Karpas-422 (cell line): ENCODE measurements at regions not wholly inside any gene's neighbourhood (a gene's known extent, or its start where the extent isn't known, plus 50 kb on each side); places are given as distances from the start of the nearest gene placed in this dataset.

ENCODE experiments used
- DNase-seq: peaks from one replicate; pipeline ENCODE4 v3.0.0-alpha.2; 2015
- H2AFZ ChIP-seq: fragments of 200-600 bp; sonication (generic); 2 replicates; pipeline ENCODE4 v1.6.1; 2014; ENCODE audit warnings: antibody characterized with exemption, low read length, mixed read lengths
- H3K27ac ChIP-seq: fragments of 200-600 bp; sonication (generic); 2 replicates; pipeline ENCODE4 v1.5.1; 2014; ENCODE audit warnings: mild to moderate bottlenecking, low read length, moderate library complexity
- H3K27me3 ChIP-seq: fragments of 200-600 bp; sonication (generic); 2 replicates; pipeline ENCODE4 v1.6.1; 2014; ENCODE audit warnings: low read length, mixed read lengths
- H3K36me3 ChIP-seq: fragments of 200-600 bp; sonication (generic); 2 replicates; pipeline ENCODE4 v1.6.1; 2014; ENCODE audit warnings: low read length, mixed read lengths; ENCODE audit not compliant: insufficient read depth
- H3K4me1 ChIP-seq: fragments of 200-600 bp; sonication (generic); 2 replicates; pipeline ENCODE4 v1.6.1; 2014; ENCODE audit warnings: mild to moderate bottlenecking, low read length, mixed read lengths
- H3K4me2 ChIP-seq: fragments of 200-600 bp; sonication (generic); 2 replicates; pipeline ENCODE4 v1.6.1; 2014; ENCODE audit warnings: low read length, low read depth, mild to moderate bottlenecking; ENCODE audit not compliant: poor library complexity, severe bottlenecking
- H3K4me3 ChIP-seq: fragments of 200-600 bp; sonication (generic); 2 replicates; pipeline ENCODE4 v1.5.1; 2014; ENCODE audit warnings: mild to moderate bottlenecking, antibody characterized with exemption, low read length, mixed read lengths
- H3K79me2 ChIP-seq: fragments of 200-600 bp; sonication (generic); 2 replicates; pipeline ENCODE4 v1.6.1; 2014; ENCODE audit warnings: mild to moderate bottlenecking, low read length, mixed read lengths
- H3K9ac ChIP-seq: fragments of 200-600 bp; sonication (generic); 2 replicates; pipeline ENCODE4 v1.6.0; 2014; ENCODE audit warnings: low read length
- H3K9me2 ChIP-seq: fragments of 200-600 bp; sonication (generic), shearing (Covaris generic); replicated peaks from 2 replicates; pipeline ENCODE4 v1.6.0; 2014; ENCODE audit warnings: mild to moderate bottlenecking, low read length, moderate library complexity; ENCODE audit not compliant: insufficient read depth
- H3K9me3 ChIP-seq: fragments of 300-700, 200-600 bp; sonication (generic); 2 replicates; pipeline ENCODE4 v1.6.1; 2014; ENCODE audit warnings: low read length, mixed read lengths
- H4K20me1 ChIP-seq: fragments of 200-600 bp; sonication (generic); 2 replicates; pipeline ENCODE4 v1.6.1; 2014; ENCODE audit warnings: mild to moderate bottlenecking, antibody characterized with exemption, low read length, low read depth; ENCODE audit not compliant: insufficient read depth

- no peaks in the 10 kb centered on the region for H3K79me2 ChIP-seq
- no peak overlapping the region for H3K9ac ChIP-seq
- no peaks in the 10 kb centered on the region for H3K9me3 ChIP-seq
- no peaks in the 10 kb centered on the region for H3K27me3 ChIP-seq
- no peaks in the 10 kb centered on the region for H3K36me3 ChIP-seq
- no peak for DNase-seq
- H3K4me3 ChIP-seq, result no peak overlapping the region
- H3K9me2 ChIP-seq, result no peaks in the 10 kb centered on the region
- H2AFZ ChIP-seq, result no peak overlapping the region
- H4K20me1 ChIP-seq, result no peaks in the 10 kb centered on the region
- no peak overlapping the region for H3K4me2 ChIP-seq
- no peaks in the 10 kb centered on the region for H3K4me1 ChIP-seq
- no peak overlapping the region for H3K27ac ChIP-seq
Measured at GRCh38 chr4:38203609-38204008, 243.4 kb downstream of the PTTG2 start.

GRCh38 chr4:38204339-38205035 is 244.3 kb downstream of the PTTG2 start:
- Histone ChIP-seq H2AFZ (no peak overlapping the region), H3K4me3 (no peak overlapping the region), H4K20me1 (no peaks in the 10 kb centered on the region), H3K4me2 (no peak overlapping the region), H3K9me2 (no peaks in the 10 kb centered on the region), H3K27ac (no peak overlapping the region), H3K9ac (no peak overlapping the region), H3K36me3 (no peaks in the 10 kb centered on the region), H3K79me2 (no peaks in the 10 kb centered on the region), H3K9me3 (no peaks in the 10 kb centered on the region), H3K27me3 (no peaks in the 10 kb centered on the region), H3K4me1 (no peaks in the 10 kb centered on the region)
- DNase-seq, result no peak

- Histone ChIP-seq H3K9ac (no peak overlapping the region), H3K27me3 (no peaks in the 10 kb centered on the region), H3K9me3 (no peaks in the 10 kb centered on the region), H4K20me1 (no peaks in the 10 kb centered on the region), H3K9me2 (no peaks in the 10 kb centered on the region), H3K4me1 (no peaks in the 10 kb centered on the region), H3K36me3 (no peaks in the 10 kb centered on the region), H3K27ac (no peak overlapping the region), H3K4me3 (no peak overlapping the region), H2AFZ (no peak overlapping the region), H3K4me2 (no peak overlapping the region), H3K79me2 (no peaks in the 10 kb centered on the region)
- DNase-seq, result no peak
Measured at GRCh38 chr4:38205261-38205660, 245.1 kb downstream of the PTTG2 start.

- H3K4me2 ChIP-seq, result no peak overlapping the region
- no peaks in the 10 kb centered on the region for H3K4me1 ChIP-seq
- no peak overlapping the region for H3K9ac ChIP-seq
- no peaks in the 10 kb centered on the region for H4K20me1 ChIP-seq
- H3K9me3 ChIP-seq, result no peaks in the 10 kb centered on the region
- no peak overlapping the region for H3K27ac ChIP-seq
- H3K79me2 ChIP-seq, result no peaks in the 10 kb centered on the region
- no peak for DNase-seq
- H3K4me3 ChIP-seq, result no peak overlapping the region
- no peaks in the 10 kb centered on the region for H3K27me3 ChIP-seq
- no peak overlapping the region for H2AFZ ChIP-seq
- H3K9me2 ChIP-seq, result no peaks in the 10 kb centered on the region
- H3K36me3 ChIP-seq, result no peaks in the 10 kb centered on the region
Measured at GRCh38 chr4:38207110-38207457, 246.9 kb downstream of the PTTG2 start.

GRCh38 chr4:38209654-38210053 is 249.5 kb downstream of the PTTG2 start:
- no peak for DNase-seq
- H3K4me1 ChIP-seq, result peaks cover 4% of the 10 kb centered on the region
- H3K9me2 ChIP-seq, result no peaks in the 10 kb centered on the region
- no peak overlapping the region for H3K4me3 ChIP-seq
- H3K27me3 ChIP-seq, result no peaks in the 10 kb centered on the region
- H2AFZ ChIP-seq, result no peak overlapping the region
- no peaks in the 10 kb centered on the region for H3K36me3 ChIP-seq
- no peaks in the 10 kb centered on the region for H3K9me3 ChIP-seq
- H3K4me2 ChIP-seq, result no peak overlapping the region
- H3K79me2 ChIP-seq, result no peaks in the 10 kb centered on the region
- H3K9ac ChIP-seq, result no peak overlapping the region
- no peaks in the 10 kb centered on the region for H4K20me1 ChIP-seq
- H3K27ac ChIP-seq, result no peak overlapping the region

GRCh38 chr4:38210396-38211114 is 250.4 kb downstream of the PTTG2 start:
- no peaks in the 10 kb centered on the region for H3K79me2 ChIP-seq
- H3K27ac ChIP-seq, result no peak overlapping the region
- no peaks in the 10 kb centered on the region for H4K20me1 ChIP-seq
- no peak overlapping the region for H3K4me3 ChIP-seq
- no peak overlapping the region for H3K4me2 ChIP-seq
- H3K9me2 ChIP-seq, result no peaks in the 10 kb centered on the region
- no peak for DNase-seq
- H2AFZ ChIP-seq, result no peak overlapping the region
- H3K36me3 ChIP-seq, result no peaks in the 10 kb centered on the region
- H3K27me3 ChIP-seq, result no peaks in the 10 kb centered on the region
- H3K4me1 ChIP-seq, result peaks cover 4% of the 10 kb centered on the region
- no peak overlapping the region for H3K9ac ChIP-seq
- no peaks in the 10 kb centered on the region for H3K9me3 ChIP-seq

- no peak overlapping the region for H3K4me3 ChIP-seq
- peaks cover 4% of the 10 kb centered on the region for H3K4me1 ChIP-seq
- no peaks in the 10 kb centered on the region for H3K36me3 ChIP-seq
- H2AFZ ChIP-seq, result no peak overlapping the region
- no peaks in the 10 kb centered on the region for H3K9me2 ChIP-seq
- no peaks in the 10 kb centered on the region for H3K27me3 ChIP-seq
- no peaks in the 10 kb centered on the region for H3K79me2 ChIP-seq
- H3K27ac ChIP-seq, result no peak overlapping the region
- H4K20me1 ChIP-seq, result no peaks in the 10 kb centered on the region
- no peak for DNase-seq
- no peak overlapping the region for H3K9ac ChIP-seq
- no peaks in the 10 kb centered on the region for H3K9me3 ChIP-seq
- no peak overlapping the region for H3K4me2 ChIP-seq
Measured at GRCh38 chr4:38211885-38212284, 251.7 kb downstream of the PTTG2 start.

- no peaks in the 10 kb centered on the region for H3K9me2 ChIP-seq
- no peak overlapping the region for H3K4me2 ChIP-seq
- no peak overlapping the region for H3K9ac ChIP-seq
- H3K27ac ChIP-seq, result no peak overlapping the region
- H4K20me1 ChIP-seq, result no peaks in the 10 kb centered on the region
- no peak overlapping the region for H2AFZ ChIP-seq
- no peaks in the 10 kb centered on the region for H3K27me3 ChIP-seq
- H3K4me1 ChIP-seq, result peaks cover 4% of the 10 kb centered on the region
- H3K79me2 ChIP-seq, result no peaks in the 10 kb centered on the region
- no peak for DNase-seq
- no peaks in the 10 kb centered on the region for H3K36me3 ChIP-seq
- H3K4me3 ChIP-seq, result no peak overlapping the region
- no peaks in the 10 kb centered on the region for H3K9me3 ChIP-seq
Measured at GRCh38 chr4:38213083-38213805, 253.0 kb downstream of the PTTG2 start.
